Mesothelial cell of epicardium (in vitro differentiated cells): ENCODE measurements at regions not wholly inside any gene's neighbourhood (a gene's known extent, or its start where the extent isn't known, plus 50 kb on each side); places are given as distances from the start of the nearest gene placed in this dataset.
"Not testable (repeated sequence)": the region's sequence is repeated elsewhere in the genome, so short reads cannot be mapped to it uniquely, and the experiment has no call there.

Experiments
- DNase-seq, 2 experiments: peaks; one replicate each; pipeline ENCODE4 v3.0.0; 2021; ENCODE audit warnings: low spot score in 2 of 2; ENCODE audit not compliant: unreplicated experiment in 2 of 2
- H3K27ac Mint-ChIP-seq: 2 replicates; pipeline ENCODE4 v1.8.0; 2021; ENCODE audit warnings: mixed read lengths
- H3K27me3 Mint-ChIP-seq: 2 replicates; pipeline ENCODE4 v1.8.0; 2021; ENCODE audit warnings: low read depth, mixed read lengths
- H3K36me3 Mint-ChIP-seq: 2 replicates; pipeline ENCODE4 v1.8.0; 2021; ENCODE audit warnings: mixed read lengths
- H3K4me1 Mint-ChIP-seq: 2 replicates; pipeline ENCODE4 v1.8.0; 2021; ENCODE audit warnings: mixed read lengths
- H3K4me3 Mint-ChIP-seq: 2 replicates; pipeline ENCODE4 v1.8.0; 2021; ENCODE audit warnings: mild to moderate bottlenecking, moderate library complexity, mixed read lengths
- H3K9me3 Mint-ChIP-seq: 2 replicates; pipeline ENCODE4 v1.8.0; 2021; ENCODE audit warnings: mixed read lengths
- CTCF ChIP-seq: fragments of 200-600 bp; sonication (generic); IDR thresholded peaks from one replicate; pipeline ENCODE4 v1.5.0; 2021; ENCODE audit warnings: antibody characterized with exemption; ENCODE audit not compliant: unreplicated experiment

GRCh38 chr6:72466471-72466870 lies 155.4 kb upstream of the KCNQ5 start:
- Mint-ChIP-seq H3K9me3 (peaks cover 12% of the 10 kb centered on the region), H3K27ac (no peak overlapping the region), H3K27me3 (peaks cover 11% of the 10 kb centered on the region), H3K4me1 (peaks cover 2% of the 10 kb centered on the region), H3K36me3 (no peaks in the 10 kb centered on the region), H3K4me3 (no peak overlapping the region)
- DNase-seq = no peak
- no peak for TF ChIP-seq CTCF

GRCh38 chr6:72466971-72467566 lies 154.8 kb upstream of the KCNQ5 start:
- H3K4me1 Mint-ChIP-seq = peaks cover 2% of the 10 kb centered on the region
- H3K36me3 Mint-ChIP-seq = no peaks in the 10 kb centered on the region
- peaks cover 12% of the 10 kb centered on the region for H3K9me3 Mint-ChIP-seq
- DNase-seq = no peak
- H3K27ac Mint-ChIP-seq = no peak overlapping the region
- no peak overlapping the region for H3K4me3 Mint-ChIP-seq
- H3K27me3 Mint-ChIP-seq = peaks cover 12% of the 10 kb centered on the region
- TF ChIP-seq CTCF = no peak

- not testable (repeated sequence) for DNase-seq, H3K27ac Mint-ChIP-seq, H3K36me3 Mint-ChIP-seq, H3K4me1 Mint-ChIP-seq, H3K4me3 Mint-ChIP-seq, H3K27me3 Mint-ChIP-seq
- H3K9me3 Mint-ChIP-seq = peaks cover 12% of the 10 kb centered on the region
Measured at GRCh38 chr6:72469406-72469983, 152.4 kb upstream of the KCNQ5 start.

GRCh38 chr6:72476051-72476450 lies 145.8 kb upstream of the KCNQ5 start:
- Mint-ChIP-seq H3K4me3 (no peak overlapping the region), H3K27me3 (peaks cover 2% of the 10 kb centered on the region), H3K9me3 (peaks cover 4% of the 10 kb centered on the region), H3K4me1 (no peaks in the 10 kb centered on the region), H3K36me3 (no peaks in the 10 kb centered on the region), H3K27ac (no peak overlapping the region)
- no peak for DNase-seq
- TF ChIP-seq CTCF = no peak

GRCh38 chr6:72476646-72477045 lies 145.2 kb upstream of the KCNQ5 start:
- DNase-seq = no peak
- no peak overlapping the region for H3K27ac Mint-ChIP-seq
- H3K36me3 Mint-ChIP-seq = no peaks in the 10 kb centered on the region
- H3K4me3 Mint-ChIP-seq = no peak overlapping the region
- H3K4me1 Mint-ChIP-seq = no peaks in the 10 kb centered on the region
- no peak for TF ChIP-seq CTCF
- no peaks in the 10 kb centered on the region for H3K27me3 Mint-ChIP-seq
- H3K9me3 Mint-ChIP-seq = no peaks in the 10 kb centered on the region

GRCh38 chr6:72495441-72495840 lies 126.4 kb upstream of the KCNQ5 start:
- H3K4me3 Mint-ChIP-seq = no peak overlapping the region
- no peaks in the 10 kb centered on the region for H3K4me1 Mint-ChIP-seq
- DNase-seq = no peak
- H3K9me3 Mint-ChIP-seq = no peaks in the 10 kb centered on the region
- H3K27ac Mint-ChIP-seq = no peak overlapping the region
- H3K36me3 Mint-ChIP-seq = no peaks in the 10 kb centered on the region
- no peak for TF ChIP-seq CTCF
- peaks cover 10% of the 10 kb centered on the region for H3K27me3 Mint-ChIP-seq
